ENCODE measurements at regions not wholly inside any gene's neighbourhood (a gene's known extent, or its start where the extent isn't known, plus 50 kb on each side); places are given as distances from the start of the nearest gene placed in this dataset.

GRCh38 chr7:112939574-112940313, 146.9 kb downstream of the GPR85 start:
- no peak for TF ChIP-seq CTCF (IDR thresholded peaks at IDR 0.05; ENCODE audit: insufficient read depth, missing control alignments)
- peak; percentile 84 for FAIRE-seq
- DNase-seq (ENCODE audit: insufficient read length, low spot score), result peak; percentile 74

GRCh38 chr7:112938863-112939573, 147.6 kb downstream of the GPR85 start:
- TF ChIP-seq CTCF (IDR thresholded peaks at IDR 0.05; ENCODE audit: insufficient read depth, missing control alignments), result no peak
- FAIRE-seq, result no peak
- no peak for DNase-seq (ENCODE audit: insufficient read length, low spot score)

GRCh38 chr7:112937651-112938415, 147.6 kb upstream of the TMEM168 start:
- no peak for TF ChIP-seq CTCF (IDR thresholded peaks at IDR 0.05; ENCODE audit: insufficient read depth, missing control alignments)
- DNase-seq (ENCODE audit: insufficient read length, low spot score) (no peak), FAIRE-seq (peak; percentile 21)

GRCh38 chr7:112933598-112933997, 143.4 kb upstream of the TMEM168 start:
- no peak for TF ChIP-seq CTCF (IDR thresholded peaks at IDR 0.05; ENCODE audit: insufficient read depth, missing control alignments)
- no peak for FAIRE-seq
- DNase-seq (ENCODE audit: insufficient read length, low spot score), result no peak

- DNase-seq (ENCODE audit: insufficient read length, low spot score) (no peak), FAIRE-seq (no peak)
- no peak for TF ChIP-seq CTCF (IDR thresholded peaks at IDR 0.05; ENCODE audit: insufficient read depth, missing control alignments)
These were observed 140.6 kb upstream of the TMEM168 start for GRCh38 chr7:112930787-112931186.

- TF ChIP-seq CTCF (IDR thresholded peaks at IDR 0.05; ENCODE audit: insufficient read depth, missing control alignments), result no peak
- FAIRE-seq (peak; percentile 16), DNase-seq (ENCODE audit: insufficient read length, low spot score) (no peak)
These were observed 139.2 kb upstream of the TMEM168 start for GRCh38 chr7:112929421-112929820.
